ENCODE measurements at regions not wholly inside any gene's neighbourhood (a gene's known extent, or its start where the extent isn't known, plus 50 kb on each side); places are given as distances from the start of the nearest gene placed in this dataset.

- TF ChIP-seq SRSF3 (IDR thresholded peaks at IDR 0.05; ENCODE audit: insufficient read depth, low read length), result no peak
Observed at GRCh38 chr3:84504761-84505160, 454.0 kb upstream of the CADM2 start (continued).

DNA sequence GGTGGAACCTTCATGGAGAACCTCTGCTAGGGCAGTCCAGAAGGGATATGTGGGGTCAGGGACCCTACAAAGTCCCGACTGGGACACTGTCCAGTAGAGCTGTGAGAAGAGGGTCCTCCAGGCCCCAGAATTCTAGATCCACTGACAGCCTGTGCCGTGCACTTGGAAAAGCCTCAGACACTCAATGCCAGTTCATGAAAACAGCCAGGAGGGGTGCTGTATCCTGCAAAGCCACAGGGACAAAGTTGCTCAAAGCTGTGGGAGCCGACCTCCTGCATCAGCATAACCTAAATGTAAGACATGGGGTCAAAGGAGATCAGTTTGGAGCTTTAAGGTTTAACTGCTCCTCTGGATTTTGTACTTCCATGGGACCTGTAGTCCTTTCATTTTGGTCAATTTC is 448.8 kb upstream of the CADM2 start:
- ChIA-PET POLR2A (no interaction called here), CTCF (ENCODE audit: low intra/inter-chr PET ratio) (no interaction called here)
- intact Hi-C loops (cut with micrococcal nuclease), result no loop called here
- Histone ChIP-seq H2AFZ (ENCODE audit: low read depth, low read length) (no peak overlapping the region), H3K27me3 (ENCODE audit: control insufficient read depth in 2 of 2, insufficient read depth in 2 of 2, low read length in 2 of 2) (no peaks in the 10 kb centered on the region), H3K36me3 (ENCODE audit: control insufficient read depth, insufficient read depth, low read length) (no peaks in the 10 kb centered on the region), H4K20me1 (replicated peaks; ENCODE audit: control insufficient read depth, insufficient read depth, low read length) (no peaks in the 10 kb centered on the region), H3K79me2 (ENCODE audit: control insufficient read depth, insufficient read depth, low read length) (no peaks in the 10 kb centered on the region), H3K4me3 (no peak overlapping the region), H3K9me1 (ENCODE audit: control insufficient read depth, insufficient read depth, low read length) (no peaks in the 10 kb centered on the region), H3K9ac (ENCODE audit: insufficient read depth in 1 of 2, low read depth in 2 of 2, low read length in 2 of 2) (no peak overlapping the region), H3K27ac (ENCODE audit: extremely low read depth, low read depth, low read length) (no peak overlapping the region), H3K4me2 (ENCODE audit: insufficient read depth, low read length) (no peak overlapping the region), H3K4me1 (replicated peaks in 1 of 2; ENCODE audit: control insufficient read depth in 2 of 2, insufficient read depth in 2 of 2, low read length in 2 of 2) (no peaks in the 10 kb centered on the region), H3K9me3 (replicated peaks; ENCODE audit: control insufficient read depth, insufficient read depth, low read depth, low read length) (no peaks in the 10 kb centered on the region)
- no peak for ATAC-seq
- in situ Hi-C loops (cut with MboI), result no loop called here
- 0% methylated on average over 3 of the region's 3 CpGs for WGBS (ENCODE audit: insufficient coverage, low coverage, missing lambda C conversion rate)
- BruUV-seq (replicated peaks), result no TSS peak
- no peak for FAIRE-seq
- TF ChIP-seq ZNF347 (CRISPR knock-in tag; IDR thresholded peaks at IDR 0.05; ENCODE audit: low read depth) (no peak), TEAD2 (tag; IDR thresholded peaks at IDR 0.05) (no peak), MYC (IDR thresholded peaks at IDR 0.05; ENCODE audit: low read depth, low read length) (no peak), MYC (CRISPR knock-in tag; IDR thresholded peaks at IDR 0.05; ENCODE audit: borderline replicate concordance, low read depth) (no peak)
- DNase-seq (ENCODE audit: extremely low read depth in 1 of 4, low spot score in 3 of 4), result no peak

GRCh38 chr3:84522893-84523292 is 435.9 kb upstream of the CADM2 start:
- intact Hi-C loops (cut with micrococcal nuclease) (no loop called here), in situ Hi-C loops (cut with MboI) (no loop called here)
- DNase-seq (ENCODE audit: extremely low read depth in 1 of 4, low spot score in 3 of 4) (no peak), FAIRE-seq (no peak), ATAC-seq (no peak)
- no peak overlapping the region for H3K9ac ChIP-seq (ENCODE audit: insufficient read depth in 1 of 2, low read depth in 2 of 2, low read length in 2 of 2)
- no peak overlapping the region for H3K27ac ChIP-seq (ENCODE audit: extremely low read depth, low read depth, low read length)
- H3K9me3 ChIP-seq (replicated peaks; ENCODE audit: control insufficient read depth, insufficient read depth, low read depth, low read length), result no peaks in the 10 kb centered on the region
- no peak overlapping the region for H3K4me3 ChIP-seq
- CTCF ChIA-PET (ENCODE audit: low intra/inter-chr PET ratio), result no interaction called here
- H3K36me3 ChIP-seq (ENCODE audit: control insufficient read depth, insufficient read depth, low read length), result no peaks in the 10 kb centered on the region
- WGBS (ENCODE audit: insufficient coverage, low coverage, missing lambda C conversion rate), result 0% methylated on average over 6 of the region's 6 CpGs
- no peaks in the 10 kb centered on the region for H4K20me1 ChIP-seq (replicated peaks; ENCODE audit: control insufficient read depth, insufficient read depth, low read length)
- no peaks in the 10 kb centered on the region for H3K79me2 ChIP-seq (ENCODE audit: control insufficient read depth, insufficient read depth, low read length)
- POLR2A ChIA-PET, result no interaction called here
- H3K4me1 ChIP-seq (replicated peaks in 1 of 2; ENCODE audit: control insufficient read depth in 2 of 2, insufficient read depth in 2 of 2, low read length in 2 of 2), result no peaks in the 10 kb centered on the region
- H3K27me3 ChIP-seq (ENCODE audit: control insufficient read depth in 2 of 2, insufficient read depth in 2 of 2, low read length in 2 of 2), result no peaks in the 10 kb centered on the region
- BruUV-seq (replicated peaks), result no TSS peak
- no peak overlapping the region for H3K4me2 ChIP-seq (ENCODE audit: insufficient read depth, low read length)
- H3K9me1 ChIP-seq (ENCODE audit: control insufficient read depth, insufficient read depth, low read length), result no peaks in the 10 kb centered on the region
- no peak overlapping the region for H2AFZ ChIP-seq (ENCODE audit: low read depth, low read length)
- TF ChIP-seq MTA1 (IDR thresholded peaks at IDR 0.05; ENCODE audit: borderline replicate concordance) (no peak), ETS2 (tag; IDR thresholded peaks at IDR 0.05; ENCODE audit: borderline replicate concordance, poor library complexity, severe bottlenecking) (no peak), ZNF764 (CRISPR knock-in tag; IDR thresholded peaks at IDR 0.05; ENCODE audit: low read depth) (no peak), PCBP2 (IDR thresholded peaks at IDR 0.05; ENCODE audit: low read depth, low read length, poor library complexity, severe bottlenecking) (no peak), ZHX1 (conservative IDR thresholded peaks at IDR 0.05; ENCODE audit: low read length) (no peak), CAMTA2 (CRISPR knock-in tag; conservative IDR thresholded peaks at IDR 0.05) (no peak), CTBP1 (IDR thresholded peaks at IDR 0.05; ENCODE audit: borderline replicate concordance) (no peak), ZNF589 (CRISPR knock-in tag; IDR thresholded peaks at IDR 0.05; ENCODE audit: low read depth) (no peak)
